IgD-negative memory B cell (primary cell): ENCODE measurements at regions not wholly inside any gene's neighbourhood (a gene's known extent, or its start where the extent isn't known, plus 50 kb on each side); places are given as distances from the start of the nearest gene placed in this dataset.

Experiments used
- H3K27ac Mint-ChIP-seq, 3 donors: one replicate each; pipeline ENCODE4 v1.8.0; 2020 to 2022; ENCODE audit warnings: mild to moderate bottlenecking in 3 of 3, mixed read lengths in 3 of 3, moderate library complexity in 1 of 3
- H3K27me3 Mint-ChIP-seq: one replicate; pipeline ENCODE4 v1.8.0; 2021; ENCODE audit warnings: mixed read lengths
- H3K36me3 Mint-ChIP-seq: one replicate; pipeline ENCODE4 v1.8.0; 2020; ENCODE audit warnings: mild to moderate bottlenecking, mixed read lengths
- H3K4me1 Mint-ChIP-seq, 3 donors: one replicate each; pipeline ENCODE4 v1.8.0; 2020 to 2022; ENCODE audit warnings: mixed read lengths in 3 of 3, mild to moderate bottlenecking in 1 of 3
- H3K4me3 Mint-ChIP-seq, 4 donors: one replicate each; pipeline ENCODE4 v1.8.0; 2020 to 2022; ENCODE audit warnings: mild to moderate bottlenecking in 4 of 4, mixed read lengths in 4 of 4, moderate library complexity in 3 of 4
- H3K9me3 Mint-ChIP-seq, 3 donors: one replicate each; pipeline ENCODE4 v1.8.0; 2020 to 2021; ENCODE audit warnings: mixed read lengths in 3 of 3, mild to moderate bottlenecking in 1 of 3

GRCh38 chr6:22036699-22037098 is 260.1 kb downstream of the PRL start:
- H3K27me3 Mint-ChIP-seq, result peaks cover 2% of the 10 kb centered on the region
- H3K9me3 Mint-ChIP-seq, result peaks cover 0 to 21% (median 4%) of the 10 kb centered on the region in 3 donors
- H3K36me3 Mint-ChIP-seq, result no peaks in the 10 kb centered on the region
- no peak overlapping the region for H3K4me3 Mint-ChIP-seq
- no peak overlapping the region for H3K27ac Mint-ChIP-seq
- H3K4me1 Mint-ChIP-seq, result peaks cover 0 to 2% (median 1%) of the 10 kb centered on the region in 3 donors

- H3K36me3 Mint-ChIP-seq, result no peaks in the 10 kb centered on the region
- peaks cover 0 to 21% (median 1%) of the 10 kb centered on the region in 3 donors for H3K9me3 Mint-ChIP-seq
- H3K4me1 Mint-ChIP-seq, result peaks cover 0 to 2% (median 0%) of the 10 kb centered on the region in 3 donors
- no peak overlapping the region for H3K4me3 Mint-ChIP-seq
- H3K27me3 Mint-ChIP-seq, result peaks cover 2% of the 10 kb centered on the region
- no peak overlapping the region for H3K27ac Mint-ChIP-seq
These were observed 254.9 kb downstream of the PRL start for GRCh38 chr6:22041797-22042480.

GRCh38 chr6:22042706-22043105 is 254.1 kb downstream of the PRL start:
- no peak overlapping the region for H3K4me3 Mint-ChIP-seq
- H3K36me3 Mint-ChIP-seq, result no peaks in the 10 kb centered on the region
- peaks cover 0 to 2% (median 0%) of the 10 kb centered on the region in 3 donors for H3K4me1 Mint-ChIP-seq

GRCh38 chr6:22043284-22043962 is 253.4 kb downstream of the PRL start:
- H3K4me1 Mint-ChIP-seq, result peaks cover 0 to 2% (median 0%) of the 10 kb centered on the region in 3 donors
- no peaks in the 10 kb centered on the region for H3K36me3 Mint-ChIP-seq
- no peak overlapping the region for H3K4me3 Mint-ChIP-seq
- no peak overlapping the region for H3K27ac Mint-ChIP-seq
- H3K27me3 Mint-ChIP-seq, result no peaks in the 10 kb centered on the region
- peaks cover 0 to 21% (median 3%) of the 10 kb centered on the region in 3 donors for H3K9me3 Mint-ChIP-seq

More at GRCh38 chr6:22042706-22043105, 254.1 kb downstream of the PRL start:
- Mint-ChIP-seq H3K27ac (no peak overlapping the region), H3K27me3 (no peaks in the 10 kb centered on the region), H3K9me3 (peaks cover 0 to 21% (median 3%) of the 10 kb centered on the region in 3 donors)

GRCh38 chr6:22045261-22045912 is 251.4 kb downstream of the PRL start:
- H3K4me3 Mint-ChIP-seq, result no peak overlapping the region
- H3K27ac Mint-ChIP-seq, result no peak overlapping the region
- no peaks in the 10 kb centered on the region for H3K36me3 Mint-ChIP-seq
- peaks cover 0 to 5% (median 3%) of the 10 kb centered on the region in 3 donors for H3K9me3 Mint-ChIP-seq
- H3K4me1 Mint-ChIP-seq, result no peaks in the 10 kb centered on the region
- no peaks in the 10 kb centered on the region for H3K27me3 Mint-ChIP-seq

GRCh38 chr6:22049002-22049401 is 247.8 kb downstream of the PRL start:
- H3K4me1 Mint-ChIP-seq, result no peaks in the 10 kb centered on the region
- peaks cover 2% of the 10 kb centered on the region for H3K27me3 Mint-ChIP-seq
- no peaks in the 10 kb centered on the region for H3K36me3 Mint-ChIP-seq

GRCh38 chr6:22053391-22053997 is 243.3 kb downstream of the PRL start:
- Mint-ChIP-seq H3K4me1 (no peaks in the 10 kb centered on the region), H3K27ac (no peak overlapping the region), H3K9me3 (peaks cover 0 to 3% (median 2%) of the 10 kb centered on the region in 3 donors), H3K36me3 (no peaks in the 10 kb centered on the region), H3K4me3 (no peak overlapping the region), H3K27me3 (peaks cover 2% of the 10 kb centered on the region)

More at GRCh38 chr6:22049002-22049401, 247.8 kb downstream of the PRL start:
- H3K9me3 Mint-ChIP-seq, result peaks cover 0 to 3% (median 2%) of the 10 kb centered on the region in 3 donors
- H3K27ac Mint-ChIP-seq, result no peak overlapping the region
- H3K4me3 Mint-ChIP-seq, result no peak overlapping the region

GRCh38 chr6:22056398-22056797 is 240.4 kb downstream of the PRL start:
- peaks cover 0 to 6% (median 0%) of the 10 kb centered on the region in 3 donors for H3K9me3 Mint-ChIP-seq
- no peaks in the 10 kb centered on the region for H3K4me1 Mint-ChIP-seq
- no peaks in the 10 kb centered on the region for H3K36me3 Mint-ChIP-seq
- no peak overlapping the region for H3K4me3 Mint-ChIP-seq
- H3K27me3 Mint-ChIP-seq, result peaks cover 6% of the 10 kb centered on the region
- H3K27ac Mint-ChIP-seq, result peak overlapping the region in 1 of 3 donors; percentile 11

GRCh38 chr6:22057962-22058361 is 238.9 kb downstream of the PRL start:
- Mint-ChIP-seq H3K4me1 (peaks cover 0 to 4% (median 0%) of the 10 kb centered on the region in 3 donors), H3K4me3 (no peak overlapping the region), H3K9me3 (peaks cover 0 to 8% (median 0%) of the 10 kb centered on the region in 3 donors), H3K27me3 (peaks cover 6% of the 10 kb centered on the region), H3K27ac (no peak overlapping the region), H3K36me3 (no peaks in the 10 kb centered on the region)

- Mint-ChIP-seq H3K27me3 (peaks cover 4% of the 10 kb centered on the region), H3K4me3 (no peak overlapping the region), H3K9me3 (peaks cover 0 to 8% (median 0%) of the 10 kb centered on the region in 3 donors), H3K36me3 (no peaks in the 10 kb centered on the region), H3K4me1 (peaks cover 0 to 7% (median 0%) of the 10 kb centered on the region in 3 donors), H3K27ac (no peak overlapping the region)
These were observed 237.7 kb downstream of the PRL start for GRCh38 chr6:22059126-22059525.

- no peak overlapping the region for H3K27ac Mint-ChIP-seq
- peaks cover 4% of the 10 kb centered on the region for H3K27me3 Mint-ChIP-seq
- no peak overlapping the region for H3K4me3 Mint-ChIP-seq
- peaks cover 0 to 7% (median 0%) of the 10 kb centered on the region in 3 donors for H3K4me1 Mint-ChIP-seq
- H3K36me3 Mint-ChIP-seq, result no peaks in the 10 kb centered on the region
- H3K9me3 Mint-ChIP-seq, result peaks cover 0 to 8% (median 0%) of the 10 kb centered on the region in 3 donors
These were observed 236.9 kb downstream of the PRL start for GRCh38 chr6:22059946-22060345.

- no peaks in the 10 kb centered on the region for H3K36me3 Mint-ChIP-seq
- peak overlapping the region in 1 of 3 donors; percentile 72 for H3K27ac Mint-ChIP-seq
- H3K27me3 Mint-ChIP-seq, result peaks cover 4% of the 10 kb centered on the region
- H3K4me3 Mint-ChIP-seq, result peak overlapping the region in 1 of 4 donors; percentile 81
- H3K9me3 Mint-ChIP-seq, result peaks cover 0 to 6% (median 0%) of the 10 kb centered on the region in 3 donors
- peaks cover 0 to 7% (median 0%) of the 10 kb centered on the region in 3 donors for H3K4me1 Mint-ChIP-seq
These were observed 233.9 kb downstream of the PRL start for GRCh38 chr6:22062807-22063408.

- Mint-ChIP-seq H3K9me3 (peaks cover 0 to 6% (median 0%) of the 10 kb centered on the region in 3 donors), H3K4me3 (no peak overlapping the region), H3K36me3 (no peaks in the 10 kb centered on the region), H3K27ac (no peak overlapping the region), H3K4me1 (peaks cover 0 to 7% (median 0%) of the 10 kb centered on the region in 3 donors), H3K27me3 (peaks cover 4% of the 10 kb centered on the region)
These were observed 232.3 kb downstream of the PRL start for GRCh38 chr6:22064558-22064957.

GRCh38 chr6:22067122-22067521 is 229.7 kb downstream of the PRL start:
- Mint-ChIP-seq H3K27me3 (no peaks in the 10 kb centered on the region), H3K4me1 (peaks cover 0 to 7% (median 0%) of the 10 kb centered on the region in 3 donors), H3K9me3 (no peaks in the 10 kb centered on the region), H3K36me3 (no peaks in the 10 kb centered on the region), H3K4me3 (no peak overlapping the region), H3K27ac (no peak overlapping the region)
